GM12878 (cell line): ENCODE measurements at regions not wholly inside any gene's neighbourhood (a gene's known extent, or its start where the extent isn't known, plus 50 kb on each side); places are given as distances from the start of the nearest gene placed in this dataset.

ENCODE experiments used
- CBX5 ChIP-seq: sonication (generic); IDR thresholded peaks from 2 replicates; pipeline ENCODE4 v1.6.1; 2016; ENCODE audit warnings: low read depth, moderate library complexity, mild to moderate bottlenecking, inconsistent platforms
- EGR1 ChIP-seq, 2 experiments: IDR thresholded peaks; 1 replicate in 1 of 2; 2 replicates in 1 of 2; pipeline ENCODE4 v1.6.1; 2011 to 2012; ENCODE audit warnings: low read depth in 2 of 2, low read length in 2 of 2, borderline replicate concordance in 1 of 2, mild to moderate bottlenecking in 1 of 2, moderate library complexity in 1 of 2
- HDAC6 ChIP-seq: fragments of 200-600 bp; sonication (generic); IDR thresholded peaks from one replicate; pipeline ENCODE4 v1.8.0; 2017; ENCODE audit warnings: antibody characterized with exemption; ENCODE audit not compliant: unreplicated experiment
- IRF4 ChIP-seq: IDR thresholded peaks from 2 replicates; pipeline ENCODE4 v1.6.1; 2011; ENCODE audit warnings: low read depth, low read length
- ZNF207 ChIP-seq: fragments of 450-650 bp; IDR thresholded peaks from 2 replicates; pipeline ENCODE4 v1.6.1; 2014; ENCODE audit warnings: antibody characterized with exemption, mild to moderate bottlenecking, borderline replicate concordance
- ZNF24 ChIP-seq: fragments of 450-650 bp; IDR thresholded peaks from 2 replicates; pipeline ENCODE4 v1.6.1; 2017; ENCODE audit warnings: antibody characterized with exemption, mild to moderate bottlenecking
- TF ChIP-seq, protein P1 (sequence below): IDR thresholded peaks from 2 replicates; pipeline ENCODE4 v1.6.1; 2012; ENCODE audit warnings: improper control_type of control experiment, low read depth, low read length; ENCODE audit not compliant: insufficient replicate concordance
- TF ChIP-seq, protein P2 (sequence below): fragments of 450-650 bp; IDR thresholded peaks from 2 replicates; pipeline ENCODE4 v1.6.1; 2017; ENCODE audit warnings: low read depth, mild to moderate bottlenecking, moderate library complexity
- TF ChIP-seq, protein P3 (sequence below): fragments of 450-650 bp; IDR thresholded peaks from 2 replicates; pipeline ENCODE4 v1.6.1; 2016; ENCODE audit warnings: mild to moderate bottlenecking
- TF ChIP-seq, protein P4 (sequence below): fragments of 450-650 bp; conservative IDR thresholded peaks from 2 replicates; pipeline ENCODE4 v1.6.1; 2017; ENCODE audit warnings: mild to moderate bottlenecking, moderate library complexity

DNA sequence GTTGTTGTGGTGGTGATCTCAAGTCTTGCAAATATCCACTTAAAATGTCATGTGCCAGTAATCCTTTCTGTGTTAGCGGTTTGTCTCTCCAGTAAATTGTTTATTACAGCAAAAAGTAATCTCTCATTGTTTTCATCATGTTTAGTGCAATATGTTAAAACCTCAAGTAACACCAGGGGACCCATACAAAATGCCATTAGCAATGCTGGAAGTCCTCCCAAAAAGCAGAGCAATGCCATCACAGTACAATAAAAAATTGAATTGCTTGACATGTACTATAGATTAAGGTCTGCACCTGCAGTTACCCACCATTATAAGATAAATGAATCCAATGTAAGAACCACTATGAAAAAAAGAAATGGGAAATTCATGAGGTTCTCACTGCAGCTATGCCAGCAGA is 1606.5 kb downstream of the BRINP3 start (continued):
- TF ChIP-seq, protein P1, sequence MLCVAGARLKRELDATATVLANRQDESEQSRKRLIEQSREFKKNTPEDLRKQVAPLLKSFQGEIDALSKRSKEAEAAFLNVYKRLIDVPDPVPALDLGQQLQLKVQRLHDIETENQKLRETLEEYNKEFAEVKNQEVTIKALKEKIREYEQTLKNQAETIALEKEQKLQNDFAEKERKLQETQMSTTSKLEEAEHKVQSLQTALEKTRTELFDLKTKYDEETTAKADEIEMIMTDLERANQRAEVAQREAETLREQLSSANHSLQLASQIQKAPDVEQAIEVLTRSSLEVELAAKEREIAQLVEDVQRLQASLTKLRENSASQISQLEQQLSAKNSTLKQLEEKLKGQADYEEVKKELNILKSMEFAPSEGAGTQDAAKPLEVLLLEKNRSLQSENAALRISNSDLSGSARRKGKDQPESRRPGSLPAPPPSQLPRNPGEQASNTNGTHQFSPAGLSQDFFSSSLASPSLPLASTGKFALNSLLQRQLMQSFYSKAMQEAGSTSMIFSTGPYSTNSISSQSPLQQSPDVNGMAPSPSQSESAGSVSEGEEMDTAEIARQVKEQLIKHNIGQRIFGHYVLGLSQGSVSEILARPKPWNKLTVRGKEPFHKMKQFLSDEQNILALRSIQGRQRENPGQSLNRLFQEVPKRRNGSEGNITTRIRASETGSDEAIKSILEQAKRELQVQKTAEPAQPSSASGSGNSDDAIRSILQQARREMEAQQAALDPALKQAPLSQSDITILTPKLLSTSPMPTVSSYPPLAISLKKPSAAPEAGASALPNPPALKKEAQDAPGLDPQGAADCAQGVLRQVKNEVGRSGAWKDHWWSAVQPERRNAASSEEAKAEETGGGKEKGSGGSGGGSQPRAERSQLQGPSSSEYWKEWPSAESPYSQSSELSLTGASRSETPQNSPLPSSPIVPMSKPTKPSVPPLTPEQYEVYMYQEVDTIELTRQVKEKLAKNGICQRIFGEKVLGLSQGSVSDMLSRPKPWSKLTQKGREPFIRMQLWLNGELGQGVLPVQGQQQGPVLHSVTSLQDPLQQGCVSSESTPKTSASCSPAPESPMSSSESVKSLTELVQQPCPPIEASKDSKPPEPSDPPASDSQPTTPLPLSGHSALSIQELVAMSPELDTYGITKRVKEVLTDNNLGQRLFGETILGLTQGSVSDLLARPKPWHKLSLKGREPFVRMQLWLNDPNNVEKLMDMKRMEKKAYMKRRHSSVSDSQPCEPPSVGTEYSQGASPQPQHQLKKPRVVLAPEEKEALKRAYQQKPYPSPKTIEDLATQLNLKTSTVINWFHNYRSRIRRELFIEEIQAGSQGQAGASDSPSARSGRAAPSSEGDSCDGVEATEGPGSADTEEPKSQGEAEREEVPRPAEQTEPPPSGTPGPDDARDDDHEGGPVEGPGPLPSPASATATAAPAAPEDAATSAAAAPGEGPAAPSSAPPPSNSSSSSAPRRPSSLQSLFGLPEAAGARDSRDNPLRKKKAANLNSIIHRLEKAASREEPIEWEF = no peak
- TF ChIP-seq, protein P2, sequence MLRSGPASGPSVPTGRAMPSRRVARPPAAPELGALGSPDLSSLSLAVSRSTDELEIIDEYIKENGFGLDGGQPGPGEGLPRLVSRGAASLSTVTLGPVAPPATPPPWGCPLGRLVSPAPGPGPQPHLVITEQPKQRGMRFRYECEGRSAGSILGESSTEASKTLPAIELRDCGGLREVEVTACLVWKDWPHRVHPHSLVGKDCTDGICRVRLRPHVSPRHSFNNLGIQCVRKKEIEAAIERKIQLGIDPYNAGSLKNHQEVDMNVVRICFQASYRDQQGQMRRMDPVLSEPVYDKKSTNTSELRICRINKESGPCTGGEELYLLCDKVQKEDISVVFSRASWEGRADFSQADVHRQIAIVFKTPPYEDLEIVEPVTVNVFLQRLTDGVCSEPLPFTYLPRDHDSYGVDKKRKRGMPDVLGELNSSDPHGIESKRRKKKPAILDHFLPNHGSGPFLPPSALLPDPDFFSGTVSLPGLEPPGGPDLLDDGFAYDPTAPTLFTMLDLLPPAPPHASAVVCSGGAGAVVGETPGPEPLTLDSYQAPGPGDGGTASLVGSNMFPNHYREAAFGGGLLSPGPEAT = no peak
- TF ChIP-seq ZNF24 (no peak), CBX5 (no peak), EGR1 (IDR thresholded peaks at IDR 0.05; ENCODE audit: borderline replicate concordance in 1 of 2, low read depth in 2 of 2, low read length in 2 of 2) (no peak), HDAC6 (no peak), IRF4 (no peak), ZNF207 (no peak)
- TF ChIP-seq, protein P3, sequence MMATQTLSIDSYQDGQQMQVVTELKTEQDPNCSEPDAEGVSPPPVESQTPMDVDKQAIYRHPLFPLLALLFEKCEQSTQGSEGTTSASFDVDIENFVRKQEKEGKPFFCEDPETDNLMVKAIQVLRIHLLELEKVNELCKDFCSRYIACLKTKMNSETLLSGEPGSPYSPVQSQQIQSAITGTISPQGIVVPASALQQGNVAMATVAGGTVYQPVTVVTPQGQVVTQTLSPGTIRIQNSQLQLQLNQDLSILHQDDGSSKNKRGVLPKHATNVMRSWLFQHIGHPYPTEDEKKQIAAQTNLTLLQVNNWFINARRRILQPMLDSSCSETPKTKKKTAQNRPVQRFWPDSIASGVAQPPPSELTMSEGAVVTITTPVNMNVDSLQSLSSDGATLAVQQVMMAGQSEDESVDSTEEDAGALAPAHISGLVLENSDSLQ = no peak
- TF ChIP-seq, protein P4, sequence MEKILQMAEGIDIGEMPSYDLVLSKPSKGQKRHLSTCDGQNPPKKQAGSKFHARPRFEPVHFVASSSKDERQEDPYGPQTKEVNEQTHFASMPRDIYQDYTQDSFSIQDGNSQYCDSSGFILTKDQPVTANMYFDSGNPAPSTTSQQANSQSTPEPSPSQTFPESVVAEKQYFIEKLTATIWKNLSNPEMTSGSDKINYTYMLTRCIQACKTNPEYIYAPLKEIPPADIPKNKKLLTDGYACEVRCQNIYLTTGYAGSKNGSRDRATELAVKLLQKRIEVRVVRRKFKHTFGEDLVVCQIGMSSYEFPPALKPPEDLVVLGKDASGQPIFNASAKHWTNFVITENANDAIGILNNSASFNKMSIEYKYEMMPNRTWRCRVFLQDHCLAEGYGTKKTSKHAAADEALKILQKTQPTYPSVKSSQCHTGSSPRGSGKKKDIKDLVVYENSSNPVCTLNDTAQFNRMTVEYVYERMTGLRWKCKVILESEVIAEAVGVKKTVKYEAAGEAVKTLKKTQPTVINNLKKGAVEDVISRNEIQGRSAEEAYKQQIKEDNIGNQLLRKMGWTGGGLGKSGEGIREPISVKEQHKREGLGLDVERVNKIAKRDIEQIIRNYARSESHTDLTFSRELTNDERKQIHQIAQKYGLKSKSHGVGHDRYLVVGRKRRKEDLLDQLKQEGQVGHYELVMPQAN = no peak
- TF ChIP-seq, all 136 proteins: peak for 0
